ENCODE measurements at regions not wholly inside any gene's neighbourhood (a gene's known extent, or its start where the extent isn't known, plus 50 kb on each side); places are given as distances from the start of the nearest gene placed in this dataset.

DNA sequence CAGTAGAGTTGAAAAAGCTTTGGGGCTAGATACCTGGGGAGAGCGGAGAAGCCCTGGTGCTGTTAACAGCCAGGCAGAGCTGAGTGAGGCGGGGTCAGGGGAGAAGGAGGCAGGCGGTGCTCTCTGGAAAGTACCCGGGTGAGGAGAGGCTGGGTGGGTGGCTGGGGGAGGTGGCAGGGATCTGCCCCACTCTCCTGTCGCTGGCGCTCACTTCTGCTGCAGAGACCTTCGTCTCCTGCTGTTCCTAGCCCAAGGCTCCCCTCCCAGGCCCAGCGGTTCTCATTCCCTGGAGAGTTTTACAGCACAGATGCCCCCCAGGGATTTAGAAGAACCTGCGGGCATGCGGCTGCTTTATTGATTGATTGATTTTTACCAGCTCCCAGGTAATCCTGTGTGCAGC is 302.8 kb downstream of the IRF8 start:
- no peak for TF ChIP-seq CTCF (IDR thresholded peaks at IDR 0.05; ENCODE audit: low read depth, low read length, poor library complexity, severe bottlenecking)
- no peak for TF ChIP-seq EZH2phosphoT487 (IDR thresholded peaks at IDR 0.05; ENCODE audit: borderline replicate concordance, low read length)

All from DOHH2 (cell line).